ENCODE measurements at regions not wholly inside any gene's neighbourhood (a gene's known extent, or its start where the extent isn't known, plus 50 kb on each side); places are given as distances from the start of the nearest gene placed in this dataset.

- peaks cover 44% of the 10 kb centered on the region for H3K9me3 Mint-ChIP-seq
- ChIA-PET POLR2A (no interaction called here), CTCF (no interaction called here)
- H3K27ac Mint-ChIP-seq: no peak overlapping the region
- no peak for TF ChIP-seq ZNF532 (CRISPR knock-in tag; IDR thresholded peaks at IDR 0.05; ENCODE audit: borderline replicate concordance)
- H3K36me3 Mint-ChIP-seq: peaks cover 44% of the 10 kb centered on the region
- H3K4me3 Mint-ChIP-seq: no peak overlapping the region
- DNase-seq (ENCODE audit: low spot score) (no peak), ATAC-seq (no peak)
- no peaks in the 10 kb centered on the region for H3K4me1 Mint-ChIP-seq
- 0 out of 2 replicates have a peak, but pooled peaks cover 2% of the 10 kb centered on the region for H3K27me3 Mint-ChIP-seq (ENCODE audit: low read depth)
Measured at GRCh38 chr5:98442448-98442847, 331.0 kb upstream of the RGMB start.

- Mint-ChIP-seq H3K36me3 (peaks cover 44% of the 10 kb centered on the region), H3K4me3 (no peak overlapping the region), H3K9me3 (peaks cover 49% of the 10 kb centered on the region), H3K27ac (no peak overlapping the region), H3K27me3 (ENCODE audit: low read depth) (0 out of 2 replicates have a peak, but pooled peaks cover 2% of the 10 kb centered on the region), H3K4me1 (peaks cover 4% of the 10 kb centered on the region)
- TF ChIP-seq TP53 (CRISPR knock-in tag; IDR thresholded peaks at IDR 0.05) (no peak), GABPB1 (CRISPR knock-in tag; IDR thresholded peaks at IDR 0.05) (no peak), ZBTB43 (CRISPR knock-in tag; IDR thresholded peaks at IDR 0.05) (no peak), PRDM15 (CRISPR knock-in tag; IDR thresholded peaks at IDR 0.05) (no peak), JAZF1 (CRISPR knock-in tag; IDR thresholded peaks at IDR 0.05) (no peak), ELF4 (CRISPR knock-in tag; IDR thresholded peaks at IDR 0.05; ENCODE audit: low read depth) (no peak), ZNF121 (CRISPR knock-in tag; IDR thresholded peaks at IDR 0.05) (no peak), ZNF138 (CRISPR knock-in tag; conservative IDR thresholded peaks at IDR 0.05) (no peak)
- no peak for DNase-seq (ENCODE audit: low spot score)
- ChIA-PET POLR2A (no interaction called here), CTCF (no interaction called here)
- ATAC-seq: no peak
Measured at GRCh38 chr5:98443881-98444280, 329.6 kb upstream of the RGMB start.

- ChIA-PET CTCF (no interaction called here), POLR2A (no interaction called here)
- no peaks in the 10 kb centered on the region for H3K27me3 Mint-ChIP-seq (ENCODE audit: low read depth)
- no peak for ATAC-seq
- H3K4me3 Mint-ChIP-seq: no peak overlapping the region
- H3K9me3 Mint-ChIP-seq: peaks cover 10% of the 10 kb centered on the region
- no peak overlapping the region for H3K27ac Mint-ChIP-seq
- peaks cover 3% of the 10 kb centered on the region; the same call in 1 of the 2 replicates for H3K36me3 Mint-ChIP-seq
- DNase-seq (ENCODE audit: low spot score): no peak
- 0 out of 2 replicates have a peak, but pooled peaks cover 5% of the 10 kb centered on the region for H3K4me1 Mint-ChIP-seq
- TF ChIP-seq E2F5 (CRISPR knock-in tag; IDR thresholded peaks at IDR 0.05) (no peak), ZNF416 (CRISPR knock-in tag; IDR thresholded peaks at IDR 0.05) (no peak), ZNF671 (CRISPR knock-in tag; IDR thresholded peaks at IDR 0.05) (no peak), AR (CRISPR knock-in tag; IDR thresholded peaks at IDR 0.05) (no peak), EMX1 (CRISPR knock-in tag; IDR thresholded peaks at IDR 0.05) (no peak), NFYB (CRISPR knock-in tag; conservative IDR thresholded peaks at IDR 0.05; ENCODE audit: low read depth) (no peak), CREB1 (CRISPR knock-in tag; IDR thresholded peaks at IDR 0.05) (no peak), ZNF396 (CRISPR knock-in tag; IDR thresholded peaks at IDR 0.05; ENCODE audit: borderline replicate concordance) (no peak), ZNF317 (CRISPR knock-in tag; IDR thresholded peaks at IDR 0.05; ENCODE audit: borderline replicate concordance, low read depth) (no peak), NFATC4 (CRISPR knock-in tag; IDR thresholded peaks at IDR 0.05) (no peak), PRRX2 (CRISPR knock-in tag; IDR thresholded peaks at IDR 0.05) (no peak), NFE2L1 (CRISPR knock-in tag; IDR thresholded peaks at IDR 0.05) (no peak)
Measured at GRCh38 chr5:98453296-98453695, 320.2 kb upstream of the RGMB start.

Data from WTC11 (cell line).